ENCODE measurements at regions not wholly inside any gene's neighbourhood (a gene's known extent, or its start where the extent isn't known, plus 50 kb on each side); places are given as distances from the start of the nearest gene placed in this dataset.

- H3K4me1 ChIP-seq (ENCODE audit: control insufficient read depth, insufficient read depth, low read length) = no peaks in the 10 kb centered on the region
- H3K9ac ChIP-seq (ENCODE audit: low read depth, low read length) = no peak overlapping the region
- H3K4me3 ChIP-seq (ENCODE audit: low read length) = no peak overlapping the region
- H3K4me2 ChIP-seq (ENCODE audit: low read length) = no peak overlapping the region
- H3K27me3 ChIP-seq (ENCODE audit: control insufficient read depth, insufficient read depth, low read length) = no peaks in the 10 kb centered on the region
- H3K9me3 ChIP-seq (replicated peaks; ENCODE audit: low read length) = no peaks in the 10 kb centered on the region
- no peaks in the 10 kb centered on the region for H3K36me3 ChIP-seq (ENCODE audit: insufficient read depth, low read length)
Observed at GRCh38 chr5:89710006-89710405, 699.5 kb downstream of the CETN3 start.

DNA sequence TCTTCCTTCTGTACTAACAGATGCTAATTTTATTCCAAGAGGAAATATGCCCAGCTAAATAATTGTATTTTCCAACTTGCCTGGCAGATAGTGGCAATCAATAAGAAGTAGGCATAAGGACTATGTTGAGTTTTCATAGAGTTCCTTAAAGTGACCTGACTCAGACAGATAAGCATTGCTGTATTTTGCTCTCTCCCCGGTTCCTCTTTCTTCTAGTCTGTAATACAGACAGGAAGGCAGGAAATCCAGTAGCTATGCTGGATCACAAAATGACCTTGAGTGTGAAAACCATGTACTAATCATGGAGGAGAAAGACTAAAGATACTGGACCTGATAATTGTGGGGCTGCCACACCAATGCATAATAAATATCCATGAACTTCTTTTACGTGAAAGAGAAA is 701.7 kb downstream of the CETN3 start:
- H3K36me3 ChIP-seq (ENCODE audit: insufficient read depth, low read length) = no peaks in the 10 kb centered on the region
- no peak overlapping the region for H3K9ac ChIP-seq (ENCODE audit: low read depth, low read length)
- H3K4me2 ChIP-seq (ENCODE audit: low read length) = no peak overlapping the region
- no peaks in the 10 kb centered on the region for H3K4me1 ChIP-seq (ENCODE audit: control insufficient read depth, insufficient read depth, low read length)
- H3K9me3 ChIP-seq (replicated peaks; ENCODE audit: low read length) = no peaks in the 10 kb centered on the region
- no peaks in the 10 kb centered on the region for H3K27me3 ChIP-seq (ENCODE audit: control insufficient read depth, insufficient read depth, low read length)
- H3K4me3 ChIP-seq (ENCODE audit: low read length) = no peak overlapping the region

- H3K4me2 ChIP-seq (ENCODE audit: low read length) = no peak overlapping the region
- no peaks in the 10 kb centered on the region for H3K9me3 ChIP-seq (replicated peaks; ENCODE audit: low read length)
- no peaks in the 10 kb centered on the region for H3K4me1 ChIP-seq (ENCODE audit: control insufficient read depth, insufficient read depth, low read length)
- no peaks in the 10 kb centered on the region for H3K36me3 ChIP-seq (ENCODE audit: insufficient read depth, low read length)
- no peaks in the 10 kb centered on the region for H3K27me3 ChIP-seq (ENCODE audit: control insufficient read depth, insufficient read depth, low read length)
- no peak overlapping the region for H3K9ac ChIP-seq (ENCODE audit: low read depth, low read length)
- H3K4me3 ChIP-seq (ENCODE audit: low read length) = no peak overlapping the region
Observed at GRCh38 chr5:89706731-89707130, 702.8 kb downstream of the CETN3 start.

- no peak overlapping the region for H3K9ac ChIP-seq (ENCODE audit: low read depth, low read length)
- H3K4me3 ChIP-seq (ENCODE audit: low read length) = no peak overlapping the region
- H3K4me2 ChIP-seq (ENCODE audit: low read length) = no peak overlapping the region
- no peaks in the 10 kb centered on the region for H3K27me3 ChIP-seq (ENCODE audit: control insufficient read depth, insufficient read depth, low read length)
- H3K4me1 ChIP-seq (ENCODE audit: control insufficient read depth, insufficient read depth, low read length) = no peaks in the 10 kb centered on the region
- H3K9me3 ChIP-seq (replicated peaks; ENCODE audit: low read length) = no peaks in the 10 kb centered on the region
- H3K36me3 ChIP-seq (ENCODE audit: insufficient read depth, low read length) = no peaks in the 10 kb centered on the region
Observed at GRCh38 chr5:89703817-89704216, 705.7 kb downstream of the CETN3 start.

DNA sequence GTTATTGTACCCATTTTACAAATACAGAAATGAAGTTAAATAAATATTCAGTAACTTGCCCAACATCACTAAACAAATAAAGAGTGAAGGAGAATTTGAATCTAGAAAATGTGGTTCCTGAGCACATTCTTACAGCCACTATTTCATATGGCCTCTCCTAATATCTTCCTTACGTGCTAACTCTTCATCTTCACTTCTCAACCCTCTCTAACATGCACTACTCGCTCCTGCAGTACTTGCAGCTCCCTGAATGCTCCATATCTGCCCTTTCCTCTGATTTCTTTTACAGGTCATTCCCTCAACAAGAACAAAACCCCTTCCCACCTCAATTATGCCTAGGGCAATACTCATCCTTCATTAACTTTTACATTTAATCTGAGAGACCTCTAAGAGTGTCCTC is 711.5 kb downstream of the CETN3 start:
- Histone ChIP-seq H3K4me1 (ENCODE audit: control insufficient read depth, insufficient read depth, low read length) (peaks cover 6% of the 10 kb centered on the region), H3K4me3 (ENCODE audit: low read length) (no peak overlapping the region), H3K4me2 (ENCODE audit: low read length) (no peak overlapping the region)

GRCh38 chr5:89697581-89697980 is 712.0 kb downstream of the CETN3 start:
- H3K4me2 ChIP-seq (ENCODE audit: low read length) = no peak overlapping the region
- H3K9me3 ChIP-seq (replicated peaks; ENCODE audit: low read length) = no peaks in the 10 kb centered on the region
- no peaks in the 10 kb centered on the region for H3K27me3 ChIP-seq (ENCODE audit: control insufficient read depth, insufficient read depth, low read length)
- H3K4me1 ChIP-seq (ENCODE audit: control insufficient read depth, insufficient read depth, low read length) = peaks cover 6% of the 10 kb centered on the region
- H3K4me3 ChIP-seq (ENCODE audit: low read length) = no peak overlapping the region
- H3K9ac ChIP-seq (ENCODE audit: low read depth, low read length) = no peak overlapping the region
- no peaks in the 10 kb centered on the region for H3K36me3 ChIP-seq (ENCODE audit: insufficient read depth, low read length)

More for the DNA sequence above, 711.5 kb downstream of the CETN3 start:
- no peak overlapping the region for H3K9ac ChIP-seq (ENCODE audit: low read depth, low read length)
- no peaks in the 10 kb centered on the region for H3K36me3 ChIP-seq (ENCODE audit: insufficient read depth, low read length)
- H3K27me3 ChIP-seq (ENCODE audit: control insufficient read depth, insufficient read depth, low read length) = no peaks in the 10 kb centered on the region
- no peaks in the 10 kb centered on the region for H3K9me3 ChIP-seq (replicated peaks; ENCODE audit: low read length)

GRCh38 chr5:89695371-89695770 is 714.2 kb downstream of the CETN3 start:
- peaks cover 6% of the 10 kb centered on the region for H3K4me1 ChIP-seq (ENCODE audit: control insufficient read depth, insufficient read depth, low read length)
- H3K4me3 ChIP-seq (ENCODE audit: low read length) = no peak overlapping the region
- H3K36me3 ChIP-seq (ENCODE audit: insufficient read depth, low read length) = no peaks in the 10 kb centered on the region
- no peaks in the 10 kb centered on the region for H3K27me3 ChIP-seq (ENCODE audit: control insufficient read depth, insufficient read depth, low read length)
- H3K9me3 ChIP-seq (replicated peaks; ENCODE audit: low read length) = no peaks in the 10 kb centered on the region
- H3K4me2 ChIP-seq (ENCODE audit: low read length) = no peak overlapping the region
- no peak overlapping the region for H3K9ac ChIP-seq (ENCODE audit: low read depth, low read length)

GRCh38 chr5:89694026-89694550 is 715.5 kb downstream of the CETN3 start:
- Histone ChIP-seq H3K4me2 (ENCODE audit: low read length) (no peak overlapping the region), H3K36me3 (ENCODE audit: insufficient read depth, low read length) (no peaks in the 10 kb centered on the region), H3K9ac (ENCODE audit: low read depth, low read length) (no peak overlapping the region), H3K4me3 (ENCODE audit: low read length) (no peak overlapping the region), H3K9me3 (replicated peaks; ENCODE audit: low read length) (no peaks in the 10 kb centered on the region), H3K27me3 (ENCODE audit: control insufficient read depth, insufficient read depth, low read length) (no peaks in the 10 kb centered on the region), H3K4me1 (ENCODE audit: control insufficient read depth, insufficient read depth, low read length) (peaks cover 6% of the 10 kb centered on the region)

- no peak overlapping the region for H3K9ac ChIP-seq (ENCODE audit: low read depth, low read length)
- H3K4me2 ChIP-seq (ENCODE audit: low read length) = no peak overlapping the region
- no peak overlapping the region for H3K4me3 ChIP-seq (ENCODE audit: low read length)
- no peaks in the 10 kb centered on the region for H3K27me3 ChIP-seq (ENCODE audit: control insufficient read depth, insufficient read depth, low read length)
- no peaks in the 10 kb centered on the region for H3K36me3 ChIP-seq (ENCODE audit: insufficient read depth, low read length)
- no peaks in the 10 kb centered on the region for H3K4me1 ChIP-seq (ENCODE audit: control insufficient read depth, insufficient read depth, low read length)
- no peaks in the 10 kb centered on the region for H3K9me3 ChIP-seq (replicated peaks; ENCODE audit: low read length)
Observed at GRCh38 chr5:89690331-89690730, 719.2 kb downstream of the CETN3 start.

GRCh38 chr5:89686081-89686765 is 723.3 kb downstream of the CETN3 start:
- Histone ChIP-seq H3K4me2 (ENCODE audit: low read length) (no peak overlapping the region), H3K9ac (ENCODE audit: low read depth, low read length) (no peak overlapping the region), H3K4me1 (ENCODE audit: control insufficient read depth, insufficient read depth, low read length) (no peaks in the 10 kb centered on the region), H3K27me3 (ENCODE audit: control insufficient read depth, insufficient read depth, low read length) (no peaks in the 10 kb centered on the region), H3K36me3 (ENCODE audit: insufficient read depth, low read length) (no peaks in the 10 kb centered on the region), H3K4me3 (ENCODE audit: low read length) (no peak overlapping the region), H3K9me3 (replicated peaks; ENCODE audit: low read length) (no peaks in the 10 kb centered on the region)

GRCh38 chr5:89676634-89677033 is 732.9 kb downstream of the CETN3 start:
- Histone ChIP-seq H3K9ac (ENCODE audit: low read depth, low read length) (no peak overlapping the region), H3K27me3 (ENCODE audit: control insufficient read depth, insufficient read depth, low read length) (no peaks in the 10 kb centered on the region), H3K36me3 (ENCODE audit: insufficient read depth, low read length) (no peaks in the 10 kb centered on the region), H3K9me3 (replicated peaks; ENCODE audit: low read length) (no peaks in the 10 kb centered on the region), H3K4me3 (ENCODE audit: low read length) (no peak overlapping the region), H3K4me2 (ENCODE audit: low read length) (no peak overlapping the region), H3K4me1 (ENCODE audit: control insufficient read depth, insufficient read depth, low read length) (no peaks in the 10 kb centered on the region)

- H3K9me3 ChIP-seq (replicated peaks; ENCODE audit: low read length) = no peaks in the 10 kb centered on the region
- no peak overlapping the region for H3K9ac ChIP-seq (ENCODE audit: low read depth, low read length)
- H3K27me3 ChIP-seq (ENCODE audit: control insufficient read depth, insufficient read depth, low read length) = no peaks in the 10 kb centered on the region
- H3K4me3 ChIP-seq (ENCODE audit: low read length) = no peak overlapping the region
- H3K4me1 ChIP-seq (ENCODE audit: control insufficient read depth, insufficient read depth, low read length) = no peaks in the 10 kb centered on the region
- no peaks in the 10 kb centered on the region for H3K36me3 ChIP-seq (ENCODE audit: insufficient read depth, low read length)
- no peak overlapping the region for H3K4me2 ChIP-seq (ENCODE audit: low read length)
Observed at GRCh38 chr5:89673019-89673418, 736.5 kb downstream of the CETN3 start.
